HL-60 (cell line): ENCODE measurements at regions not wholly inside any gene's neighbourhood (a gene's known extent, or its start where the extent isn't known, plus 50 kb on each side); places are given as distances from the start of the nearest gene placed in this dataset.
"Not testable (repeated sequence)": the region's sequence is repeated elsewhere in the genome, so short reads cannot be mapped to it uniquely, and the experiment has no call there.

Source experiments
- DNase-seq, 2 experiments: peaks; one replicate each; pipeline ENCODE4 v3.0.0-alpha.2; 2010 to 2020; ENCODE audit warnings: low read depth in 1 of 2, low spot score in 1 of 2
- H3K27ac ChIP-seq: fragments of 250-450 bp; sonication (Bioruptor Pico); replicated peaks from 2 replicates; pipeline ENCODE4 v1.5.1; 2020; ENCODE audit warnings: mild to moderate bottlenecking, moderate library complexity
- H3K27me3 ChIP-seq: fragments of 250-450 bp; sonication (Bioruptor Pico); 2 replicates; pipeline ENCODE4 v1.5.1; 2021; ENCODE audit warnings: mild to moderate bottlenecking, moderate library complexity; ENCODE audit not compliant: insufficient read depth, poor library complexity, severe bottlenecking
- H3K4me3 ChIP-seq: replicated peaks from 2 replicates; pipeline ENCODE4 v1.5.1; 2011; ENCODE audit warnings: mild to moderate bottlenecking, control low read depth, low read length; ENCODE audit not compliant: insufficient read depth
- CTCF ChIP-seq: IDR thresholded peaks from one replicate; pipeline ENCODE4 v1.5.1; 2011; ENCODE audit warnings: low read length, control low read depth, inconsistent platforms; ENCODE audit not compliant: insufficient read depth
- GABPA ChIP-seq: IDR thresholded peaks from 2 replicates; pipeline ENCODE4 v1.6.1; 2012; ENCODE audit warnings: low read depth
- POLR2AphosphoS5 ChIP-seq: IDR thresholded peaks from 2 replicates; pipeline ENCODE4 v1.6.1; 2012; ENCODE audit warnings: low read depth
- SPI1 ChIP-seq: IDR thresholded peaks from 2 replicates; pipeline ENCODE4 v1.6.1; 2012; ENCODE audit warnings: low read depth, mild to moderate bottlenecking, borderline replicate concordance
- TF ChIP-seq, protein P1 (sequence below): IDR thresholded peaks from 2 replicates; pipeline ENCODE4 v1.6.1; 2012; ENCODE audit warnings: low read depth; ENCODE audit not compliant: insufficient replicate concordance

GRCh38 chr17:72462814-72463213 is 342.0 kb downstream of the SOX9 start:
- Histone ChIP-seq H3K27ac (no peak overlapping the region), H3K27me3 (peaks cover 4% of the 10 kb centered on the region), H3K4me3 (no peak overlapping the region)
- TF ChIP-seq GABPA (no peak), POLR2AphosphoS5 (no peak), SPI1 (no peak), CTCF (no peak)
- TF ChIP-seq, protein P1, sequence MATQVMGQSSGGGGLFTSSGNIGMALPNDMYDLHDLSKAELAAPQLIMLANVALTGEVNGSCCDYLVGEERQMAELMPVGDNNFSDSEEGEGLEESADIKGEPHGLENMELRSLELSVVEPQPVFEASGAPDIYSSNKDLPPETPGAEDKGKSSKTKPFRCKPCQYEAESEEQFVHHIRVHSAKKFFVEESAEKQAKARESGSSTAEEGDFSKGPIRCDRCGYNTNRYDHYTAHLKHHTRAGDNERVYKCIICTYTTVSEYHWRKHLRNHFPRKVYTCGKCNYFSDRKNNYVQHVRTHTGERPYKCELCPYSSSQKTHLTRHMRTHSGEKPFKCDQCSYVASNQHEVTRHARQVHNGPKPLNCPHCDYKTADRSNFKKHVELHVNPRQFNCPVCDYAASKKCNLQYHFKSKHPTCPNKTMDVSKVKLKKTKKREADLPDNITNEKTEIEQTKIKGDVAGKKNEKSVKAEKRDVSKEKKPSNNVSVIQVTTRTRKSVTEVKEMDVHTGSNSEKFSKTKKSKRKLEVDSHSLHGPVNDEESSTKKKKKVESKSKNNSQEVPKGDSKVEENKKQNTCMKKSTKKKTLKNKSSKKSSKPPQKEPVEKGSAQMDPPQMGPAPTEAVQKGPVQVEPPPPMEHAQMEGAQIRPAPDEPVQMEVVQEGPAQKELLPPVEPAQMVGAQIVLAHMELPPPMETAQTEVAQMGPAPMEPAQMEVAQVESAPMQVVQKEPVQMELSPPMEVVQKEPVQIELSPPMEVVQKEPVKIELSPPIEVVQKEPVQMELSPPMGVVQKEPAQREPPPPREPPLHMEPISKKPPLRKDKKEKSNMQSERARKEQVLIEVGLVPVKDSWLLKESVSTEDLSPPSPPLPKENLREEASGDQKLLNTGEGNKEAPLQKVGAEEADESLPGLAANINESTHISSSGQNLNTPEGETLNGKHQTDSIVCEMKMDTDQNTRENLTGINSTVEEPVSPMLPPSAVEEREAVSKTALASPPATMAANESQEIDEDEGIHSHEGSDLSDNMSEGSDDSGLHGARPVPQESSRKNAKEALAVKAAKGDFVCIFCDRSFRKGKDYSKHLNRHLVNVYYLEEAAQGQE, result no peak
- no peak for DNase-seq

- Histone ChIP-seq H3K27ac (no peak overlapping the region), H3K4me3 (no peak overlapping the region), H3K27me3 (peaks cover 4% of the 10 kb centered on the region)
- no peak for DNase-seq
- TF ChIP-seq SPI1 (no peak), CTCF (no peak), GABPA (no peak), POLR2AphosphoS5 (no peak)
- TF ChIP-seq, protein P1, result no peak
Measured at GRCh38 chr17:72463287-72464102, 342.7 kb downstream of the SOX9 start.

- not testable (repeated sequence) for DNase-seq, H3K4me3 ChIP-seq, H3K27me3 ChIP-seq, H3K27ac ChIP-seq
Measured at GRCh38 chr17:72464221-72464620, 343.4 kb downstream of the SOX9 start.

- Histone ChIP-seq H3K4me3 (no peak overlapping the region), H3K27me3 (peaks cover 4% of the 10 kb centered on the region), H3K27ac (no peak overlapping the region)
- TF ChIP-seq, protein P1, result no peak
- TF ChIP-seq POLR2AphosphoS5, result no peak
- no peak for TF ChIP-seq CTCF
- no peak for TF ChIP-seq GABPA
- no peak for TF ChIP-seq SPI1
- no peak for DNase-seq
Measured at GRCh38 chr17:72465191-72466024, 344.6 kb downstream of the SOX9 start.
